B cell (primary cell): ENCODE measurements at regions not wholly inside any gene's neighbourhood (a gene's known extent, or its start where the extent isn't known, plus 50 kb on each side); places are given as distances from the start of the nearest gene placed in this dataset.

ENCODE experiments used
- ATAC-seq: fragments of 200-7000 bp; cut with Tn5 transposase; one replicate; pipeline ENCODE4 v1.10.0; 2021; ENCODE audit warnings: low read depth, mild to moderate bottlenecking, moderate number of reproducible peaks, moderate library complexity
- CTCF ChIA-PET: fragments of 350-600 bp; sonication (Branson Sonifier 250); formaldehyde crosslinking; loops from one replicate; lab custom pipeline; 2021; ENCODE audit warnings: antibody characterized with exemption, inconsistent platforms; lab: Charles Lee
- POLR2A ChIA-PET: fragments of 350-600 bp; sonication (Branson Sonifier 250); formaldehyde crosslinking; loops from one replicate; lab custom pipeline; 2021; ENCODE audit warnings: antibody characterized with exemption; lab: Charles Lee
- DNase-seq: peaks from one replicate; pipeline ENCODE4 v3.0.0; 2013
- H2AFZ ChIP-seq: 2 replicates; pipeline ENCODE4 v1.6.1; 2012; ENCODE audit warnings: mild to moderate bottlenecking, low read depth, low read length; ENCODE audit not compliant: insufficient read depth, poor library complexity, severe bottlenecking
- H3K27ac ChIP-seq, 2 donors: 1 replicate in 1 of 2; 2 replicates in 1 of 2; pipeline ENCODE4 v1.5.1; 2012 to 2013; ENCODE audit warnings: low read length in 2 of 2, mild to moderate bottlenecking in 2 of 2, moderate library complexity in 1 of 2
- H3K27me3 ChIP-seq, 4 experiments: fragments of 200-600 bp in 1 of 4; sonication (generic) in 1 of 4; replicated peaks in 1 of 4; 1 replicate in 2 of 4; 2 replicates in 2 of 4; pipeline versions ENCODE4 v1.6.1 to v1.7.0; 2013 to 2016; ENCODE audit warnings: low read length in 3 of 4, mild to moderate bottlenecking in 2 of 4, mixed read lengths in 1 of 4, moderate library complexity in 1 of 4; ENCODE audit not compliant: insufficient read depth in 4 of 4, control insufficient read depth in 3 of 4; ENCODE audit errors: control extremely low read depth in 1 of 4
- H3K36me3 ChIP-seq, 2 experiments: replicated peaks in 1 of 2; 1 replicate in 1 of 2; 2 replicates in 1 of 2; pipeline versions ENCODE4 v1.6.1 to v1.7.1; 2013; ENCODE audit warnings: low read length in 1 of 2; ENCODE audit not compliant: insufficient read depth in 2 of 2, control insufficient read depth in 1 of 2; ENCODE audit errors: control extremely low read depth in 1 of 2, extremely low read depth in 1 of 2
- H3K4me1 ChIP-seq, 2 donors: fragments of 200-600 bp in 1 of 2; sonication (generic) in 1 of 2; 1 replicate in 1 of 2; 2 replicates in 1 of 2; pipeline versions ENCODE4 v1.5.1 to v1.6.1; 2013 to 2017; ENCODE audit warnings: low read length in 2 of 2; ENCODE audit not compliant: control insufficient read depth in 2 of 2, insufficient read depth in 2 of 2
- H3K4me2 ChIP-seq: replicated peaks from 2 replicates; pipeline ENCODE3; 2012; ENCODE audit warnings: mild to moderate bottlenecking, low read depth, low read length; ENCODE audit not compliant: poor library complexity, severe bottlenecking
- H3K4me3 ChIP-seq, 5 experiments: fragments of 200-600 bp in 1 of 5; sonication (generic) in 1 of 5; 1 replicate in 3 of 5; 2 replicates in 2 of 5; pipeline versions ENCODE4 v1.5.1 to v1.7.0; 2011 to 2016; ENCODE audit warnings: low read length in 4 of 5, mild to moderate bottlenecking in 4 of 5, low read depth in 2 of 5, control low read depth in 1 of 5, moderate library complexity in 1 of 5; ENCODE audit not compliant: insufficient read depth in 1 of 5; ENCODE audit errors: control extremely low read depth in 1 of 5, extremely low read depth in 1 of 5
- H3K79me2 ChIP-seq: fragments of 200-600 bp; sonication (generic); one replicate; pipeline ENCODE4 v1.6.0; 2016; ENCODE audit warnings: low read length; ENCODE audit not compliant: control insufficient read depth, insufficient read depth
- H3K9ac ChIP-seq: fragments of 200-600 bp; sonication (generic); 2 replicates; pipeline ENCODE4 v1.6.1; 2017; ENCODE audit warnings: mild to moderate bottlenecking, low read length, moderate library complexity
- H3K9me3 ChIP-seq, 3 donors: one replicate each; pipeline versions ENCODE4 v1.6.1 to v1.7.1; 2013; ENCODE audit warnings: low read length in 2 of 3; ENCODE audit not compliant: control insufficient read depth in 2 of 3, insufficient read depth in 1 of 3; ENCODE audit errors: control extremely low read depth in 1 of 3
- H4K20me1 ChIP-seq: 2 replicates; pipeline ENCODE4 v1.6.0; 2012; ENCODE audit warnings: mild to moderate bottlenecking, low read length; ENCODE audit not compliant: insufficient read depth, control insufficient read depth, poor library complexity, severe bottlenecking
- H3K27ac Mint-ChIP-seq: one replicate; pipeline ENCODE4 v1.8.0; 2021; ENCODE audit warnings: mixed read lengths
- H3K27me3 Mint-ChIP-seq: one replicate; pipeline ENCODE4 v1.8.0; 2021; ENCODE audit warnings: mixed read lengths
- H3K4me1 Mint-ChIP-seq: one replicate; pipeline ENCODE4 v1.8.0; 2021; ENCODE audit warnings: mixed read lengths
- H3K4me3 Mint-ChIP-seq: one replicate; pipeline ENCODE4 v1.8.0; 2021; ENCODE audit warnings: mixed read lengths
- H3K9me3 Mint-ChIP-seq: one replicate; pipeline ENCODE4 v1.8.0; 2022; ENCODE audit warnings: mixed read lengths; ENCODE audit not compliant: insufficient read depth
- CTCF ChIP-seq: fragments of 200-600 bp; IDR thresholded peaks from one replicate; pipeline ENCODE4 v1.8.0; 2022; ENCODE audit warnings: antibody characterized with exemption, mild to moderate bottlenecking
- EZH2 ChIP-seq: IDR thresholded peaks from 2 replicates; pipeline ENCODE4 v1.6.1; 2012; ENCODE audit warnings: borderline replicate concordance, low read depth, mild to moderate bottlenecking, moderate library complexity, low read length; ENCODE audit not compliant: insufficient read depth, poor library complexity, severe bottlenecking
- WGBS: methylation state at CpG from one replicate; pipeline ENCODE4 v1.1.5; 2013; ENCODE audit warnings: missing lambda C conversion rate; ENCODE audit not compliant: insufficient coverage; 5-methylcytosine and 5-hydroxymethylcytosine counted together
- intact Hi-C: fragments of 100-400 bp; cut with micrococcal nuclease; formaldehyde crosslinking; loops from one replicate; pipeline ENCODE4 v1.10.0; 2022

GRCh38 chr17:27378482-27379175 is 77.6 kb upstream of the KSR1 start:
- H3K9me3 ChIP-seq = peaks cover 0 to 18% (median 4%) of the 10 kb centered on the region in 3 donors
- H3K4me1 ChIP-seq = peaks cover 0 to 4% of the 10 kb centered on the region in 2 donors
- no peak overlapping the region for H3K4me3 ChIP-seq
- Mint-ChIP-seq H3K4me1 (peaks cover 6% of the 10 kb centered on the region), H3K27ac (no peak overlapping the region), H3K4me3 (no peak overlapping the region), H3K27me3 (peaks cover 21% of the 10 kb centered on the region), H3K9me3 (peaks cover 5% of the 10 kb centered on the region)
- ChIA-PET CTCF (interaction anchor here (1.2 to 4.5 kb wide), 3 partner anchors 24 to 223 kb away, joined by 4 to 72 read pairs (median 9); no protein-coding TSS in a partner anchor), POLR2A (no interaction called here)
- H3K36me3 ChIP-seq = no peaks in the 10 kb centered on the region
- H3K79me2 ChIP-seq = no peaks in the 10 kb centered on the region
- 96% methylated on average over 3 of the region's 9 CpGs for WGBS
- H3K27me3 ChIP-seq = peaks cover 0 to 20% (median 3%) of the 10 kb centered on the region in 4 experiments
- no peak overlapping the region for H3K27ac ChIP-seq
- DNase-seq (no peak), ATAC-seq (no peak)
- TF ChIP-seq EZH2 (no peak), CTCF (no peak)
- no peak overlapping the region for H2AFZ ChIP-seq
- no peaks in the 10 kb centered on the region for H4K20me1 ChIP-seq
- H3K4me2 ChIP-seq = no peak overlapping the region
- intact Hi-C loops = no loop called here
- H3K9ac ChIP-seq = no peak overlapping the region

- WGBS = 35% methylated on average over 19 of the region's 21 CpGs
- CTCF ChIA-PET = interaction anchor here (0.6 to 4.9 kb wide), 16 partner anchors 9 to 270 kb away, joined by 3 to 72 read pairs (median 4); partner anchors contain the start of gene KSR1
These were observed 76.2 kb upstream of the KSR1 start for GRCh38 chr17:27379888-27380533.

More at GRCh38 chr17:27379888-27380533, 76.2 kb upstream of the KSR1 start:
- TF ChIP-seq EZH2 (no peak), CTCF (no peak)
- H3K27ac ChIP-seq = no peak overlapping the region
- DNase-seq (no peak), ATAC-seq (no peak)
- H3K9ac ChIP-seq = no peak overlapping the region
- H3K79me2 ChIP-seq = no peaks in the 10 kb centered on the region
- H3K27ac Mint-ChIP-seq = no peak overlapping the region
- H4K20me1 ChIP-seq = no peaks in the 10 kb centered on the region
- POLR2A ChIA-PET = no interaction called here
- intact Hi-C loops = loop anchor here (5.0 kb wide), 1 partner anchor 77 kb away; the partner anchor contains the start of gene KSR1
- H3K4me2 ChIP-seq = no peak overlapping the region
- H3K4me3 ChIP-seq = no peak overlapping the region
- H3K36me3 ChIP-seq = no peaks in the 10 kb centered on the region
- no peaks in the 10 kb centered on the region for H3K9me3 Mint-ChIP-seq
- no peak overlapping the region for H3K4me3 Mint-ChIP-seq
- no peak overlapping the region for H2AFZ ChIP-seq
- peaks cover 6% of the 10 kb centered on the region for H3K4me1 Mint-ChIP-seq
- H3K27me3 ChIP-seq = peaks cover 0 to 20% (median 3%) of the 10 kb centered on the region in 4 experiments
- peaks cover 19% of the 10 kb centered on the region for H3K27me3 Mint-ChIP-seq
- H3K9me3 ChIP-seq = peaks cover 0 to 11% (median 0%) of the 10 kb centered on the region in 3 donors
- peaks cover 0 to 4% of the 10 kb centered on the region in 2 donors for H3K4me1 ChIP-seq
